Hepatocyte (in vitro differentiated cells): ENCODE measurements at regions not wholly inside any gene's neighbourhood (a gene's known extent, or its start where the extent isn't known, plus 50 kb on each side); places are given as distances from the start of the nearest gene placed in this dataset.

Experiments used
- DNase-seq: peaks from one replicate; pipeline ENCODE4 v3.0.0-alpha.2; 2016; ENCODE audit warnings: low spot score
- H2AFZ ChIP-seq: fragments of 200-600 bp; sonication (generic); 2 replicates; pipeline ENCODE4 v1.6.0; 2016; ENCODE audit warnings: antibody characterized with exemption, mild to moderate bottlenecking
- H3K27ac ChIP-seq: fragments of 200-600 bp; sonication (generic); 2 replicates; pipeline ENCODE4 v1.5.1; 2016; ENCODE audit warnings: mild to moderate bottlenecking
- H3K27me3 ChIP-seq: fragments of 200-600 bp; sonication (generic); 2 replicates; pipeline ENCODE4 v1.6.1; 2016
- H3K36me3 ChIP-seq: fragments of 200-600 bp; sonication (generic); replicated peaks from 2 replicates; pipeline ENCODE4 v1.5.1; 2016; ENCODE audit warnings: low read depth; ENCODE audit not compliant: insufficient read depth
- H3K4me1 ChIP-seq: fragments of 200-600 bp; sonication (generic); 2 replicates; pipeline ENCODE4 v1.5.1; 2016; ENCODE audit warnings: mild to moderate bottlenecking, moderate library complexity; ENCODE audit not compliant: insufficient read depth
- H3K4me2 ChIP-seq: fragments of 200-600 bp; sonication (generic); 2 replicates; pipeline ENCODE4 v1.6.0; 2016
- H3K4me3 ChIP-seq: fragments of 200-600 bp; sonication (generic); 2 replicates; pipeline ENCODE4 v1.5.1; 2016; ENCODE audit warnings: mild to moderate bottlenecking
- H3K79me2 ChIP-seq: fragments of 200-600 bp; sonication (generic); 2 replicates; pipeline ENCODE4 v1.6.0; 2017; ENCODE audit warnings: mild to moderate bottlenecking
- H3K9me2 ChIP-seq: fragments of 200-600 bp; sonication (generic); replicated peaks from 2 replicates; pipeline ENCODE4 v1.6.0; 2017; ENCODE audit warnings: mild to moderate bottlenecking; ENCODE audit not compliant: insufficient read depth
- H3K9me3 ChIP-seq: fragments of 200-600 bp; sonication (generic); 2 replicates; pipeline ENCODE4 v1.5.1; 2016; ENCODE audit warnings: low read depth, mild to moderate bottlenecking
- H4K20me1 ChIP-seq: fragments of 200-600 bp; sonication (generic); 2 replicates; pipeline ENCODE4 v1.6.0; 2016; ENCODE audit warnings: mild to moderate bottlenecking; ENCODE audit not compliant: insufficient read depth, poor library complexity, severe bottlenecking
- CTCF ChIP-seq: fragments of 200-600 bp; sonication (generic); IDR thresholded peaks from 2 replicates; pipeline ENCODE4 v1.5.1; 2016; ENCODE audit warnings: antibody characterized with exemption, mild to moderate bottlenecking; ENCODE audit not compliant: poor library complexity
- EZH2 ChIP-seq: fragments of 200-600 bp; sonication (generic); IDR thresholded peaks from 2 replicates; pipeline ENCODE4 v1.6.1; 2016; ENCODE audit warnings: antibody characterized with exemption, mild to moderate bottlenecking, borderline replicate concordance
- EZH2phosphoT487 ChIP-seq: fragments of 200-600 bp; sonication (generic); IDR thresholded peaks from one replicate; pipeline ENCODE4 v1.6.1; 2018; ENCODE audit warnings: antibody characterized with exemption, mild to moderate bottlenecking, low read depth, moderate library complexity; ENCODE audit not compliant: unreplicated experiment, severe bottlenecking
- WGBS: methylation state at CpG from one replicate; pipeline ENCODE4 v1.1.6; 2016; ENCODE audit warnings: low lambda C conversion rate; ENCODE audit errors: missing lambda C conversion rate; 5-methylcytosine and 5-hydroxymethylcytosine counted together

- Histone ChIP-seq H3K27me3 (no peaks in the 10 kb centered on the region), H3K36me3 (no peaks in the 10 kb centered on the region), H3K4me1 (no peaks in the 10 kb centered on the region), H3K4me3 (no peak overlapping the region), H3K4me2 (no peak overlapping the region), H4K20me1 (no peaks in the 10 kb centered on the region), H2AFZ (no peak overlapping the region), H3K79me2 (no peaks in the 10 kb centered on the region), H3K9me2 (no peaks in the 10 kb centered on the region), H3K9me3 (no peaks in the 10 kb centered on the region), H3K27ac (no peak overlapping the region)
- TF ChIP-seq EZH2phosphoT487 (no peak), CTCF (no peak), EZH2 (no peak)
- WGBS, result 89% methylated on average over 5 of the region's 5 CpGs
- no peak for DNase-seq
Measured at GRCh38 chr12:3947781-3948180, 74.6 kb upstream of the PARP11 start.

GRCh38 chr12:3945671-3946070 lies 72.5 kb upstream of the PARP11 start:
- Histone ChIP-seq H4K20me1 (no peaks in the 10 kb centered on the region), H3K36me3 (no peaks in the 10 kb centered on the region), H2AFZ (no peak overlapping the region), H3K79me2 (no peaks in the 10 kb centered on the region), H3K4me1 (no peaks in the 10 kb centered on the region), H3K4me2 (no peak overlapping the region), H3K9me3 (no peaks in the 10 kb centered on the region), H3K9me2 (no peaks in the 10 kb centered on the region), H3K27ac (no peak overlapping the region), H3K27me3 (no peaks in the 10 kb centered on the region), H3K4me3 (no peak overlapping the region)
- WGBS, result 78% methylated on average over 3 of the region's 3 CpGs
- DNase-seq, result no peak
- no peak for TF ChIP-seq EZH2phosphoT487
- TF ChIP-seq EZH2, result no peak
- no peak for TF ChIP-seq CTCF

GRCh38 chr12:3944620-3945019 lies 71.4 kb upstream of the PARP11 start:
- TF ChIP-seq EZH2, result no peak
- no peak for TF ChIP-seq CTCF
- no peak for TF ChIP-seq EZH2phosphoT487
- no peaks in the 10 kb centered on the region for H3K27me3 ChIP-seq
- H3K9me2 ChIP-seq, result no peaks in the 10 kb centered on the region
- H4K20me1 ChIP-seq, result no peaks in the 10 kb centered on the region
- H3K79me2 ChIP-seq, result no peaks in the 10 kb centered on the region
- H3K4me2 ChIP-seq, result no peak overlapping the region
- H3K27ac ChIP-seq, result no peak overlapping the region
- H3K4me3 ChIP-seq, result no peak overlapping the region
- no peaks in the 10 kb centered on the region for H3K9me3 ChIP-seq
- no peaks in the 10 kb centered on the region for H3K4me1 ChIP-seq
- no peak overlapping the region for H2AFZ ChIP-seq
- H3K36me3 ChIP-seq, result no peaks in the 10 kb centered on the region
- no peak for DNase-seq
- WGBS, result 52% methylated on average over 1 of the region's 1 CpG

GRCh38 chr12:3938042-3938544 lies 64.9 kb upstream of the PARP11 start:
- Histone ChIP-seq H3K9me2 (no peaks in the 10 kb centered on the region), H2AFZ (no peak overlapping the region), H3K9me3 (no peaks in the 10 kb centered on the region), H3K4me2 (no peak overlapping the region), H3K36me3 (no peaks in the 10 kb centered on the region), H3K4me1 (no peaks in the 10 kb centered on the region), H4K20me1 (no peaks in the 10 kb centered on the region), H3K27ac (no peak overlapping the region), H3K79me2 (no peaks in the 10 kb centered on the region), H3K27me3 (no peaks in the 10 kb centered on the region), H3K4me3 (no peak overlapping the region)
- DNase-seq, result no peak
- TF ChIP-seq EZH2, result no peak
- 72% methylated on average over 3 of the region's 3 CpGs for WGBS
